ENCODE measurements at regions not wholly inside any gene's neighbourhood (a gene's known extent, or its start where the extent isn't known, plus 50 kb on each side); places are given as distances from the start of the nearest gene placed in this dataset.

- DNase-seq = no peak
Observed at GRCh38 chr5:91741764-91742505, 358.8 kb upstream of the ARRDC3 start.

- no peak for DNase-seq
Observed at GRCh38 chr5:91730026-91730425, 346.9 kb upstream of the ARRDC3 start.

- no peak for DNase-seq
Observed at GRCh38 chr5:91727463-91727862, 344.3 kb upstream of the ARRDC3 start.

- no peak for DNase-seq
Observed at GRCh38 chr5:91722736-91723467, 339.8 kb upstream of the ARRDC3 start.

- no peak for DNase-seq
Observed at GRCh38 chr5:91712718-91713117, 329.6 kb upstream of the ARRDC3 start.

GRCh38 chr5:91707521-91707841 is 324.4 kb upstream of the ARRDC3 start:
- DNase-seq = no peak

GRCh38 chr5:91706785-91707520 is 323.8 kb upstream of the ARRDC3 start:
- no peak for DNase-seq

- no peak for DNase-seq
Observed at GRCh38 chr5:91703128-91703527, 320.0 kb upstream of the ARRDC3 start.

- DNase-seq = no peak
Observed at GRCh38 chr5:91699429-91699828, 316.3 kb upstream of the ARRDC3 start.

GRCh38 chr5:91691592-91691991 is 308.5 kb upstream of the ARRDC3 start:
- DNase-seq = no peak

GRCh38 chr5:91690921-91691320 is 307.8 kb upstream of the ARRDC3 start:
- DNase-seq = no peak

- DNase-seq = no peak
Observed at GRCh38 chr5:91687430-91687829, 304.3 kb upstream of the ARRDC3 start.

GRCh38 chr5:91684625-91685024 is 301.5 kb upstream of the ARRDC3 start:
- DNase-seq = no peak

GRCh38 chr5:91670563-91670962 is 287.4 kb upstream of the ARRDC3 start:
- no peak for DNase-seq

GRCh38 chr5:91670122-91670521 is 287.0 kb upstream of the ARRDC3 start:
- no peak for DNase-seq

- no peak for DNase-seq
Observed at GRCh38 chr5:91668261-91668660, 285.1 kb upstream of the ARRDC3 start.

GRCh38 chr5:91652678-91653077 is 269.6 kb upstream of the ARRDC3 start:
- DNase-seq = no peak

- no peak for DNase-seq
Observed at GRCh38 chr5:91651704-91652103, 268.6 kb upstream of the ARRDC3 start.

GRCh38 chr5:91645347-91645746 is 262.2 kb upstream of the ARRDC3 start:
- DNase-seq = no peak

GRCh38 chr5:91643797-91644196 is 260.7 kb upstream of the ARRDC3 start:
- DNase-seq = no peak

- no peak for DNase-seq
Observed at GRCh38 chr5:91642581-91642980, 259.5 kb upstream of the ARRDC3 start.

GRCh38 chr5:91641730-91642350 is 258.7 kb upstream of the ARRDC3 start:
- no peak for DNase-seq

- no peak for DNase-seq
Observed at GRCh38 chr5:91639744-91640143, 256.6 kb upstream of the ARRDC3 start.

GRCh38 chr5:91638010-91638409 is 254.9 kb upstream of the ARRDC3 start:
- DNase-seq = no peak

All from activated CD8-positive, alpha-beta memory T cell treated with anti-CD3 and anti-CD28 coated beads, Interleukin-2, amount 50 U/mL, for 4 hours (primary cell).